VCaP (cell line): ENCODE measurements at regions not wholly inside any gene's neighbourhood (a gene's known extent, or its start where the extent isn't known, plus 50 kb on each side); places are given as distances from the start of the nearest gene placed in this dataset.

Experiments
- H3K27ac ChIP-seq: fragments of 450-650 bp; 2 replicates; pipeline ENCODE4 v1.5.1; 2017
- CTCF ChIP-seq: fragments of 450-650 bp; conservative IDR thresholded peaks from 2 replicates; pipeline ENCODE4 v1.5.1; 2017; ENCODE audit warnings: mild to moderate bottlenecking, moderate library complexity

- H3K27ac ChIP-seq, result no peak overlapping the region
- TF ChIP-seq CTCF, result no peak
Measured at GRCh38 chr3:33919312-33920120, 121.1 kb downstream of the PDCD6IP start.

DNA sequence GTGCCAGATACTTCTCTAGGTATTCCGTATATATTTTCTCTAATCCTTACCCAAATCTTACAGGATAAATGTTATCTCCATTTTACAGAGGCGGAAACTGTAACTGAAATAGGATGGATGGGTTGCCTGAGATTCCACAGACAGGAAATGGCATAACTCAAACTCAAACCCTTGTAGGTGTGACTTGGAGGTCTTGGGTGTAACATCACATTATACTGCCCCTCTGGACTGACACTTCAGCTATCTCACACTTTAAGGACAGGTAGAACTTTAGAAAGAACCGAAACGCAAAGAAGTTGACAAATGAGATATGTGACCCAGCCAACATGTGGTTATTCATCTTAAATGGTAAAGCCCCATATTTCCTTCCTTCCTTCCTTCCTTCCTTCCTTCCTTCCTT lies 122.1 kb downstream of the PDCD6IP start:
- TF ChIP-seq CTCF, result no peak
- no peak overlapping the region for H3K27ac ChIP-seq

DNA sequence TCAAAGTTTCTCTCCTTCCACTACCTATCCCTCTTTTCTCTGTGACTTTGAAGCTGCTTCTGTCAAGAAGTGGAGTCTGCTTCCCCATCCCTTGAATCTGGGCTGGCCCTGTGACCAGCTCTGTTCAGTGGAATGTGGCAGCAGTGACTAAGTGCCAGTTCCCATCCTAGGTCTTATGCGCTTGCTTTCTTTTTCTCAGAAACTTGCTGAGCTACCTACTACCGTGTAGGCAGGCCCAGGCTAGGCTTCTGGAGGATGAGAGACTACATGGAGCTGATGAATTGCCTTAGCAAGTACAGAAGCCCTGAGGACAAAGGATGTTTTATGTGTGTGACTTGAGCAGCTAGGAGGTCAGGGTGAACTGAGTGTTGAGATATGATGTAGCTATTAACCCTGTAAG lies 123.2 kb downstream of the PDCD6IP start:
- H3K27ac ChIP-seq, result no peak overlapping the region
- no peak for TF ChIP-seq CTCF

DNA sequence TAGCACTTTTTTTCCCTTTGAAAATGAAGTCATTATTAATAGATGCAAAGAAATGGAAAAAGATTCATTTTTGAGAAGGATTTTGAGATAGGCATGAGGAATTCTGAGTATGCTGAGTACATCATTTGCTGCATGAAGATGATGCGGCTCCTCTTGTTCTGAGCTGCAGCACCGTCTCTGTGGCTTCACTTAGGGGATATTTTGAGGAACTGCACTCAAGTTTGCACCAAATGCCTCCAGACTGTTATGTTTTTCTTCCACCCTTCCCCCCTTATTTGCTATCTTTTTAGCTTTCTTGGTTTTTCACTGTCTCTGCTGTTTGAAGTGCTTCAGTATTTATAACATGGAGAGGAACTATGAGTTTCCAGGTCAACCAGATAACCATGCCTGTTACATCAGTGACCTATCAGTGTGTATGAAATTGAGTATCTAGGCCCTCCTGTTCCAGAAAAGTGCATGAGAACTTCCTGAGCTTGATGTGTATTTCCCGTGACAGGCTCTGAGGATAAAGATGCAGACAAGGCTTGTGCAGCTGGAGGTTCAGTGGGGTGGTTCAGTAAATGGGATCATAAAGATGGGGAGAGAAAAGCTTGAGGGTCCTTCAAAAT lies 128.7 kb downstream of the PDCD6IP start:
- no peak for TF ChIP-seq CTCF
- H3K27ac ChIP-seq, result no peak overlapping the region

DNA sequence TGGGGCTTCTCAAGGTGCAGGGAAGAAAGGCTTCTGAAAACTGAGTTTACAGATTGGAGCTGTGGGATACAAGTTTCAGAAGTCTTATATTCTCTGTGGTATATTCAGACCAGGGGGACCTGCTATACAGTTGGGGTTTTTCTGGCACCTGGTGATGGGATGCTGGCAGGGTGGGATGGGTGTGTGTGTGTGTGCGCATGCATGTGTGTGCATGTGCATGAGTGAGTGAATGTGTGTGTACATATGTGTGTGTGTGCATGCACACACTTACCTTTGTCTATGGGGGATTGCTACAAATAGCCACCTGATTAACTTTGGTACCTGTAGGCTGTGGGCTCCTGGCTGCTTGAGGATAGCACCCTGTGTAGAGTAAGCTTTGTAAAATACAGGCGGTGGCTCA lies 131.4 kb downstream of the PDCD6IP start:
- TF ChIP-seq CTCF, result no peak
- no peak overlapping the region for H3K27ac ChIP-seq

DNA sequence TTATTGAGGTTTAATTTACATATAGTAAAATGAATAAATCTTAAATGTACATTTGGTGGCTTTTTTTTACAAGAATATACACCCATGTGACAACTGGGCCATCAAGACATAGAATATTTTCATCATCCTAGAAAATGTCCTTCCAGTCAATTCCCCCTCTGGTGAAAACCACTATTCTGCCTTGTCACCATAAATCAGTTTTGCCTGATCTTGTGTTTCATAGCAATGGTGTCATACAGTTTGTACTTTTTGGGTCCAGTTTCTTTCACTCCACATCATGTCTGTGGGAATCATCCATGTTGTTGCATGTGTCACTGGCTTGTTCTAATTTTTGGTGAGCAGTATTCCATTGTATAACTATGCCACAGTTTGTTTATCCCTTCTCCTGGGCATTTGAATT lies 133.1 kb downstream of the PDCD6IP start:
- H3K27ac ChIP-seq, result no peak overlapping the region
- TF ChIP-seq CTCF, result no peak

DNA sequence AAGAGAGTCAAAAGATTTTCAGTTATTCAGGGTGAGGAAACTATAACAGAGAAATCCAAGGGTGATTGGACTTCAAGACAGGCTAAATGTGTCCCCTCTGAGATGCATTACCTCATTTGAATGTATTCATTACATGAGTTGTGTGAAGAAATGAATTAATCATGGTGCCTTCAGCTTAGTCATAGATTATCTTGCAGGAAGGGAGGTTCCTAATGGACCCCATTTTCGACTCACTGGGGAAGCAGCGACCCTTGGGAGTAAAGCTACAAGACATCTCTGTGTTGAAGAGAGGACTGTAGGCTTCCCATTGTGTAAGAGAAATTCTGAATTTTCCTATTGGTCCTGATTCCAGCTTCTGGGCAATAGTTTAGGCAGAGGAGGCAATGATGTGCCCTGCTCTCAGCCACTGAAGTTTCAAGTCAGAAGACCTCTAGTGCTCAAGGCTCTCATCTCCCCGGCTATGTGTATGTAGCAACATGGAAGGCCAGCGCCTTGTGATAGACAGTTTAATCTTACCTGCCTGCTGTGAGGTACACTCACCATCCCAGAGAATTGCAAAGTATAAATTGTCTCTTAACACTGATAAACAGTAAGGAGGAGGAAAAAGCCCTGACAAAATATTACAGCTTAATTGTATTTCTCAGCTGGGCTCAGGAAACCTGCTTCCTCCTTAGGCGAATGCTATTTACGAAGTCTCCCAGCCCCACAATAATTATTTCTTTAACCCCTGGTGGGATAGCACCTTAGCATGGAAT lies 133.8 kb downstream of the PDCD6IP start:
- no peak overlapping the region for H3K27ac ChIP-seq
- TF ChIP-seq CTCF, result no peak
